Panc1 (cell line): ENCODE measurements at regions not wholly inside any gene's neighbourhood (a gene's known extent, or its start where the extent isn't known, plus 50 kb on each side); places are given as distances from the start of the nearest gene placed in this dataset.

Experiments used
- ATAC-seq: fragments of 200-7000 bp; cut with Tn5 transposase; 2 replicates; pipeline ENCODE4 v1.9.1; 2020; ENCODE audit warnings: mild to moderate bottlenecking, moderate library complexity
- BruUV-seq: library from RNA; stranded (reverse); fragments of 400-500 nt; replicated peaks from 2 replicates; lab custom pipeline; 2021; lab: Mats Ljungman, UMichigan
- CTCF ChIA-PET: fragments of 300-600 bp; sonication (Branson Sonifier 250); formaldehyde crosslinking; loops from one replicate; lab custom pipeline; 2022; ENCODE audit warnings: antibody characterized with exemption; lab: Charles Lee
- POLR2A ChIA-PET: fragments of 300-600 bp; sonication (Branson Sonifier 250); formaldehyde crosslinking; loops from one replicate; lab custom pipeline; 2022; ENCODE audit warnings: antibody characterized with exemption; lab: Charles Lee
- DNase-seq: peaks from one replicate; pipeline ENCODE4 v3.0.0-alpha.2; 2010; ENCODE audit warnings: low read depth, low spot score
- H3K27ac ChIP-seq: 2 replicates; pipeline ENCODE4 v1.5.1; 2011; ENCODE audit warnings: mild to moderate bottlenecking, low read length, inconsistent platforms
- H3K27me3 ChIP-seq: fragments of 200-500 bp; sonication (Bioruptor generic); 2 replicates; pipeline ENCODE4 v1.6.0; 2014; ENCODE audit warnings: low read length, inconsistent platforms; ENCODE audit not compliant: control insufficient read depth, insufficient read depth
- H3K36me3 ChIP-seq: fragments of 200-500 bp; sonication (Bioruptor generic); 2 replicates; pipeline ENCODE4 v1.5.1; 2014; ENCODE audit warnings: inconsistent platforms, mild to moderate bottlenecking, low read length, moderate library complexity; ENCODE audit not compliant: control insufficient read depth, insufficient read depth
- H3K4me1 ChIP-seq: 2 replicates; pipeline ENCODE4 v1.5.1; 2011; ENCODE audit warnings: inconsistent platforms, mild to moderate bottlenecking, low read length, moderate library complexity; ENCODE audit not compliant: control insufficient read depth, insufficient read depth
- H3K4me3 ChIP-seq, 2 experiments: 2 replicates each; pipeline ENCODE4 v1.5.1; 2011 to 2012; ENCODE audit warnings: low read depth in 2 of 2, low read length in 2 of 2, mild to moderate bottlenecking in 2 of 2, inconsistent platforms in 1 of 2, moderate library complexity in 1 of 2
- H3K9me3 ChIP-seq: fragments of 200-500 bp; sonication (Bioruptor generic); 2 replicates; pipeline ENCODE4 v1.5.1; 2014; ENCODE audit warnings: low read depth, mild to moderate bottlenecking, inconsistent platforms, low read length, moderate library complexity; ENCODE audit not compliant: control insufficient read depth, insufficient read depth
- CTCF ChIP-seq: fragments of 450-650 bp; IDR thresholded peaks from 2 replicates; pipeline ENCODE4 v1.5.1; 2017; ENCODE audit warnings: mild to moderate bottlenecking
- POLR2AphosphoS5 ChIP-seq: IDR thresholded peaks from 2 replicates; pipeline ENCODE4 v1.6.1; 2012; ENCODE audit warnings: mild to moderate bottlenecking, low read depth, low read length, moderate library complexity
- REST ChIP-seq, 2 experiments: IDR thresholded peaks; 2 replicates each; pipeline ENCODE4 v1.6.1; 2011 to 2012; ENCODE audit warnings: low read depth in 2 of 2, control low read depth in 1 of 2, low read length in 1 of 2, mild to moderate bottlenecking in 1 of 2, moderate library complexity in 1 of 2; ENCODE audit not compliant: insufficient read depth in 1 of 2
- SIN3A ChIP-seq: IDR thresholded peaks from 2 replicates; pipeline ENCODE4 v1.6.1; 2012; ENCODE audit warnings: low read depth, mild to moderate bottlenecking, low read length, moderate library complexity, borderline replicate concordance; ENCODE audit not compliant: insufficient read depth
- TCF7L2 ChIP-seq: IDR thresholded peaks from 2 replicates; pipeline ENCODE4 v1.6.1; 2011; ENCODE audit warnings: mild to moderate bottlenecking, low read depth, low read length, inconsistent platforms
- in situ Hi-C: cut with HindIII; loops from 2 replicates; pipeline ENCODE4 v1.10.0; 2016; ENCODE audit warnings: low sequenced_read_pairs, low pct_unique_long_range_greater_than_20kb
- intact Hi-C: fragments of 100-400 bp; cut with micrococcal nuclease; formaldehyde crosslinking; loops from one replicate; pipeline ENCODE4 v1.10.0; 2022; ENCODE audit not compliant: unreplicated experiment

GRCh38 chr21:14685568-14685967 lies 139.5 kb upstream of the SAMSN1 start:
- Histone ChIP-seq H3K4me1 (no peaks in the 10 kb centered on the region), H3K27ac (no peak overlapping the region), H3K9me3 (no peaks in the 10 kb centered on the region), H3K36me3 (no peaks in the 10 kb centered on the region; the same call in 1 of the 2 replicates), H3K4me3 (no peak overlapping the region), H3K27me3 (no peaks in the 10 kb centered on the region)
- BruUV-seq = no TSS peak
- in situ Hi-C loops (no loop called here), intact Hi-C loops (no loop called here)
- DNase-seq = no peak
- POLR2A ChIA-PET = no interaction called here
- TF ChIP-seq TCF7L2 (no peak), REST (IDR thresholded peaks at IDR 0.05; ENCODE audit: insufficient read depth in 1 of 2, low read depth in 2 of 2, low read length in 1 of 2) (no peak), POLR2AphosphoS5 (no peak), CTCF (no peak), SIN3A (no peak)
- no peak for ATAC-seq
- CTCF ChIA-PET = no interaction called here

- DNase-seq = no peak
- ATAC-seq = no peak
- Histone ChIP-seq H3K27me3 (no peaks in the 10 kb centered on the region), H3K36me3 (no peaks in the 10 kb centered on the region; the same call in 1 of the 2 replicates), H3K27ac (no peak overlapping the region), H3K4me3 (no peak overlapping the region), H3K9me3 (no peaks in the 10 kb centered on the region), H3K4me1 (no peaks in the 10 kb centered on the region)
- POLR2A ChIA-PET = no interaction called here
- in situ Hi-C loops (no loop called here), intact Hi-C loops (no loop called here)
- TF ChIP-seq CTCF = no peak
- TF ChIP-seq TCF7L2 = no peak
- TF ChIP-seq POLR2AphosphoS5 = no peak
- TF ChIP-seq SIN3A = no peak
- no peak for TF ChIP-seq REST (IDR thresholded peaks at IDR 0.05; ENCODE audit: insufficient read depth in 1 of 2, low read depth in 2 of 2, low read length in 1 of 2)
- CTCF ChIA-PET = no interaction called here
- no TSS peak for BruUV-seq
Measured at GRCh38 chr21:14684071-14684470, 138.0 kb upstream of the SAMSN1 start.
